Adrenal gland (tissue), 5 donors: ENCODE measurements at regions not wholly inside any gene's neighbourhood (a gene's known extent, or its start where the extent isn't known, plus 50 kb on each side); places are given as distances from the start of the nearest gene placed in this dataset.

Source experiments
- POLR2A ChIP-seq, 2 donors: fragments of 450-650 bp; IDR thresholded peaks; one replicate each; pipeline ENCODE4 v1.6.1; 2017; ENCODE audit warnings: antibody characterized with exemption in 2 of 2, mild to moderate bottlenecking in 2 of 2, moderate library complexity in 1 of 2
- TF ChIP-seq, protein P1 (sequence below), 6 experiments: fragments of 450-650 bp in 4 of 6; fragments of 200-600 bp in 2 of 6; sonication (generic) in 1 of 6; IDR thresholded peaks; 1 replicate in 5 of 6; 2 replicates in 1 of 6; pipeline versions ENCODE4 v1.5.1 to v1.8.0; 2016 to 2021; ENCODE audit warnings: antibody characterized with exemption in 6 of 6, mild to moderate bottlenecking in 2 of 6, moderate library complexity in 1 of 6
- donor health status: DM: no; HTN: no; CAD: no.

DNA sequence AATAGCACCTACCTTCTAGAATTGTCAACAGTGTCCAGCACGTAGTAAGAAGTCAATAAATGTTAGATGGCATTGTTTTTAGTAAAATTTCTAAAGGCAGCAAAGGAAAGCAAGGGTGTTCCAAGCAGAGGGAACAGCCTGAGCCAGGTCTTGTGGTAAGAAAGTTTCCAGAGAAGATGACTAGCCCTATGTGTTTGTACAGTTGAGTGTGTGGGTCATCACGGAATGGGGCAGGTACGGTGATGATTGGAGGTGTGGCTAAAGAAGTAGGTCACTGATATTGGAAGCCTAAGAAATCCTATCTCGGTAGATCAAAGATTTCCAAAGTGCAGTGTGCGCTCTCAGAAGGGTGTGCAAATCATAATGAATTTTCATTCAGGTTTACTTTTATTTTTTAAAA is 94.2 kb upstream of the BCL6 start:
- TF ChIP-seq, protein P1, sequence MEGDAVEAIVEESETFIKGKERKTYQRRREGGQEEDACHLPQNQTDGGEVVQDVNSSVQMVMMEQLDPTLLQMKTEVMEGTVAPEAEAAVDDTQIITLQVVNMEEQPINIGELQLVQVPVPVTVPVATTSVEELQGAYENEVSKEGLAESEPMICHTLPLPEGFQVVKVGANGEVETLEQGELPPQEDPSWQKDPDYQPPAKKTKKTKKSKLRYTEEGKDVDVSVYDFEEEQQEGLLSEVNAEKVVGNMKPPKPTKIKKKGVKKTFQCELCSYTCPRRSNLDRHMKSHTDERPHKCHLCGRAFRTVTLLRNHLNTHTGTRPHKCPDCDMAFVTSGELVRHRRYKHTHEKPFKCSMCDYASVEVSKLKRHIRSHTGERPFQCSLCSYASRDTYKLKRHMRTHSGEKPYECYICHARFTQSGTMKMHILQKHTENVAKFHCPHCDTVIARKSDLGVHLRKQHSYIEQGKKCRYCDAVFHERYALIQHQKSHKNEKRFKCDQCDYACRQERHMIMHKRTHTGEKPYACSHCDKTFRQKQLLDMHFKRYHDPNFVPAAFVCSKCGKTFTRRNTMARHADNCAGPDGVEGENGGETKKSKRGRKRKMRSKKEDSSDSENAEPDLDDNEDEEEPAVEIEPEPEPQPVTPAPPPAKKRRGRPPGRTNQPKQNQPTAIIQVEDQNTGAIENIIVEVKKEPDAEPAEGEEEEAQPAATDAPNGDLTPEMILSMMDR (IDR thresholded peaks at IDR 0.05): no peak
- TF ChIP-seq POLR2A (IDR thresholded peaks at IDR 0.05): no peak
